Upper lobe of left lung (tissue), 4 donors: ENCODE measurements at regions not wholly inside any gene's neighbourhood (a gene's known extent, or its start where the extent isn't known, plus 50 kb on each side); places are given as distances from the start of the nearest gene placed in this dataset.

ENCODE experiments used
- POLR2AphosphoS5 ChIP-seq, 2 donors: sonication (generic); formaldehyde crosslinking; IDR thresholded peaks; one replicate each; pipeline ENCODE4 v1.5.1; 2017; ENCODE audit warnings: antibody characterized with exemption in 2 of 2
- TF ChIP-seq, protein P1 (sequence below), 6 experiments: fragments of 450-650 bp in 4 of 6; fragments of 200-600 bp in 2 of 6; sonication (generic) in 2 of 6; IDR thresholded peaks; one replicate each; pipeline ENCODE4 v1.5.1; 2016 to 2019; ENCODE audit warnings: antibody characterized with exemption in 6 of 6

DNA sequence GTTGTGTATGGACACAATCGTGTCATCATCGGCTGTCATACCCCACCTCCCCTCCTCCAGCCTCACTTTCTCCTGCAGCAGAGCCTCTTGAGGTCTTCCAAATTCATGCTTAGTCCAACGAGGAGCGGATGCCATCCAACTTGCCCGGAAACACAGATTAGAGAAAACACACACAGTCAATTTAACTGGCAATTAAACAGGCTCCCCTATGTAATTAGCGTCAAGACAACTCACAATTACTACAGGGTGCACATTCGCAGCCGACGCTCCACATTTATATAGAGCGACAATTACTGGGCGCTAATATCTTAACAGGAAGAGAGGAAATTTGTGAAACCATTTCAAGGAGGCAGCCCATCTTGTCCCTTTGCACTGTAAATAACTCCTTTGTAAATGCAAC lies 86.0 kb upstream of the ZNF618 start:
- TF ChIP-seq, protein P1, sequence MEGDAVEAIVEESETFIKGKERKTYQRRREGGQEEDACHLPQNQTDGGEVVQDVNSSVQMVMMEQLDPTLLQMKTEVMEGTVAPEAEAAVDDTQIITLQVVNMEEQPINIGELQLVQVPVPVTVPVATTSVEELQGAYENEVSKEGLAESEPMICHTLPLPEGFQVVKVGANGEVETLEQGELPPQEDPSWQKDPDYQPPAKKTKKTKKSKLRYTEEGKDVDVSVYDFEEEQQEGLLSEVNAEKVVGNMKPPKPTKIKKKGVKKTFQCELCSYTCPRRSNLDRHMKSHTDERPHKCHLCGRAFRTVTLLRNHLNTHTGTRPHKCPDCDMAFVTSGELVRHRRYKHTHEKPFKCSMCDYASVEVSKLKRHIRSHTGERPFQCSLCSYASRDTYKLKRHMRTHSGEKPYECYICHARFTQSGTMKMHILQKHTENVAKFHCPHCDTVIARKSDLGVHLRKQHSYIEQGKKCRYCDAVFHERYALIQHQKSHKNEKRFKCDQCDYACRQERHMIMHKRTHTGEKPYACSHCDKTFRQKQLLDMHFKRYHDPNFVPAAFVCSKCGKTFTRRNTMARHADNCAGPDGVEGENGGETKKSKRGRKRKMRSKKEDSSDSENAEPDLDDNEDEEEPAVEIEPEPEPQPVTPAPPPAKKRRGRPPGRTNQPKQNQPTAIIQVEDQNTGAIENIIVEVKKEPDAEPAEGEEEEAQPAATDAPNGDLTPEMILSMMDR (IDR thresholded peaks at IDR 0.05): no peak
- no peak for TF ChIP-seq POLR2AphosphoS5 (IDR thresholded peaks at IDR 0.05)
